ENCODE measurements at regions not wholly inside any gene's neighbourhood (a gene's known extent, or its start where the extent isn't known, plus 50 kb on each side); places are given as distances from the start of the nearest gene placed in this dataset.

- DNase-seq: no peak
Observed at GRCh38 chr4:136742333-136742732, 790.0 kb downstream of the PCDH18 start.

GRCh38 chr4:136741468-136741867 lies 790.8 kb downstream of the PCDH18 start:
- DNase-seq: no peak

GRCh38 chr4:136740326-136740725 lies 792.0 kb downstream of the PCDH18 start:
- no peak for DNase-seq

- DNase-seq: no peak
Observed at GRCh38 chr4:136737066-136737465, 795.2 kb downstream of the PCDH18 start.

GRCh38 chr4:136731025-136731424 lies 801.3 kb downstream of the PCDH18 start:
- DNase-seq: no peak

- DNase-seq: no peak
Observed at GRCh38 chr4:136725286-136726081, 806.8 kb downstream of the PCDH18 start.

GRCh38 chr4:136713140-136713539 lies 819.2 kb downstream of the PCDH18 start:
- DNase-seq: no peak

GRCh38 chr4:136709897-136710296 lies 822.4 kb downstream of the PCDH18 start:
- DNase-seq: no peak

- DNase-seq: no peak
Observed at GRCh38 chr4:136706942-136707341, 825.4 kb downstream of the PCDH18 start.

- no peak for DNase-seq
Observed at GRCh38 chr4:136699905-136700304, 832.4 kb downstream of the PCDH18 start.

- DNase-seq: no peak
Observed at GRCh38 chr4:136691607-136692006, 840.7 kb downstream of the PCDH18 start.

- no peak for DNase-seq
Observed at GRCh38 chr4:136690360-136690759, 841.9 kb downstream of the PCDH18 start.

- DNase-seq: no peak
Observed at GRCh38 chr4:136687596-136687995, 844.7 kb downstream of the PCDH18 start.

- no peak for DNase-seq
Observed at GRCh38 chr4:136687118-136687517, 845.2 kb downstream of the PCDH18 start.

GRCh38 chr4:136680761-136681160 lies 851.5 kb downstream of the PCDH18 start:
- DNase-seq: no peak

- no peak for DNase-seq
Observed at GRCh38 chr4:136680271-136680670, 852.0 kb downstream of the PCDH18 start.

GRCh38 chr4:136670265-136670664 lies 862.0 kb downstream of the PCDH18 start:
- no peak for DNase-seq

- DNase-seq: no peak
Observed at GRCh38 chr4:136664988-136665387, 867.3 kb downstream of the PCDH18 start.

- no peak for DNase-seq
Observed at GRCh38 chr4:136662539-136662938, 869.8 kb downstream of the PCDH18 start.

- no peak for DNase-seq
Observed at GRCh38 chr4:136653640-136654406, 878.5 kb downstream of the PCDH18 start.

GRCh38 chr4:136651932-136652331 lies 880.4 kb downstream of the PCDH18 start:
- DNase-seq: no peak

GRCh38 chr4:136651278-136651667 lies 881.0 kb downstream of the PCDH18 start:
- DNase-seq: no peak

- peak; percentile 85 for DNase-seq
Observed at GRCh38 chr4:136650541-136651277, 881.6 kb downstream of the PCDH18 start.

- DNase-seq: no peak
Observed at GRCh38 chr4:136644279-136644678, 888.0 kb downstream of the PCDH18 start.
